HepG2 (cell line): ENCODE measurements at regions not wholly inside any gene's neighbourhood (a gene's known extent, or its start where the extent isn't known, plus 50 kb on each side); places are given as distances from the start of the nearest gene placed in this dataset.

Experiments used
- ADNP ChIP-seq: sonication (generic); formaldehyde crosslinking; IDR thresholded peaks from 2 replicates; pipeline ENCODE4 v1.4.0; 2020; ENCODE audit warnings: missing genetic modification reagents
- CCAR2 ChIP-seq: fragments of 200-400 bp; formaldehyde crosslinking; optimal IDR thresholded peaks from 2 replicates; pipeline ENCODE3; 2018; ENCODE audit warnings: low read depth, mild to moderate bottlenecking, low read length, moderate library complexity
- CTCF ChIP-seq: sonication (generic); formaldehyde crosslinking; IDR thresholded peaks from 2 replicates; pipeline ENCODE4 v1.5.0; 2020; ENCODE audit warnings: mild to moderate bottlenecking, missing genetic modification reagents, moderate library complexity
- KDM5A ChIP-seq: fragments of 200-600 bp; sonication (generic); IDR thresholded peaks from 2 replicates; pipeline ENCODE4 v1.7.0; 2018; ENCODE audit warnings: antibody characterized with exemption, mild to moderate bottlenecking, low read length, borderline replicate concordance
- MAZ ChIP-seq, 2 experiments: sonication (generic) in 1 of 2; formaldehyde crosslinking in 1 of 2; IDR thresholded peaks; 2 replicates each; pipeline versions ENCODE4 v1.5.0 to v1.6.1; 2012 to 2020; ENCODE audit warnings: low read depth in 2 of 2, mild to moderate bottlenecking in 2 of 2, borderline replicate concordance in 1 of 2, improper control_type of control experiment in 1 of 2, low read length in 1 of 2, missing genetic modification reagents in 1 of 2, moderate library complexity in 1 of 2
- MBD4 ChIP-seq: IDR thresholded peaks from 2 replicates; pipeline ENCODE4 v1.6.1; 2012; ENCODE audit warnings: low read length, inconsistent platforms, borderline replicate concordance
- NFRKB ChIP-seq: fragments of 450-650 bp; IDR thresholded peaks from 2 replicates; pipeline ENCODE4 v1.6.1; 2017
- NONO ChIP-seq, 2 experiments: fragments of 450-650 bp in 1 of 2; sonication (generic) in 1 of 2; formaldehyde crosslinking in 1 of 2; IDR thresholded peaks in 1 of 2; conservative IDR thresholded peaks in 1 of 2; 2 replicates each; pipeline versions ENCODE4 v1.6.1 to v1.8.0; 2017 to 2022; ENCODE audit warnings: mild to moderate bottlenecking in 1 of 2, missing genetic modification reagents in 1 of 2, moderate library complexity in 1 of 2
- USF2 ChIP-seq, 2 experiments: sonication (generic) in 1 of 2; formaldehyde crosslinking in 1 of 2; IDR thresholded peaks; 2 replicates each; pipeline versions ENCODE4 v1.5.1 to v1.6.1; 2011 to 2020; ENCODE audit warnings: borderline replicate concordance in 1 of 2, low read depth in 1 of 2, low read length in 1 of 2, mild to moderate bottlenecking in 1 of 2, missing genetic modification reagents in 1 of 2, moderate library complexity in 1 of 2
- ZBTB40 ChIP-seq, 2 experiments: fragments of 450-650 bp in 1 of 2; sonication (generic) in 1 of 2; formaldehyde crosslinking in 1 of 2; IDR thresholded peaks; 2 replicates each; pipeline versions ENCODE4 v1.6.1 to v1.8.0; 2016 to 2022; ENCODE audit warnings: antibody characterized with exemption in 1 of 2, mild to moderate bottlenecking in 1 of 2, missing genetic modification reagents in 1 of 2
- ZKSCAN1 ChIP-seq: fragments of 150-350 bp; IDR thresholded peaks from 2 replicates; pipeline ENCODE4 v1.6.1; 2014; ENCODE audit warnings: low read length
- TF ChIP-seq, protein P1 (sequence below): sonication (generic); formaldehyde crosslinking; IDR thresholded peaks from 2 replicates; pipeline ENCODE4 v1.8.0; 2022; ENCODE audit warnings: low read depth, missing genetic modification reagents
- TF ChIP-seq, protein P2 (sequence below): sonication (generic); formaldehyde crosslinking; IDR thresholded peaks from 2 replicates; pipeline ENCODE4 v1.4.0; 2020; ENCODE audit warnings: mild to moderate bottlenecking, missing genetic modification reagents
- TF ChIP-seq, protein P3 (sequence below): sonication (generic); formaldehyde crosslinking; IDR thresholded peaks from 2 replicates; pipeline ENCODE4 v1.8.0; 2022; ENCODE audit warnings: missing genetic modification reagents, low read depth, mild to moderate bottlenecking, borderline replicate concordance

GRCh38 chr5:103962023-103962422, 399.4 kb upstream of the NUDT12 start:
- TF ChIP-seq, protein P1, sequence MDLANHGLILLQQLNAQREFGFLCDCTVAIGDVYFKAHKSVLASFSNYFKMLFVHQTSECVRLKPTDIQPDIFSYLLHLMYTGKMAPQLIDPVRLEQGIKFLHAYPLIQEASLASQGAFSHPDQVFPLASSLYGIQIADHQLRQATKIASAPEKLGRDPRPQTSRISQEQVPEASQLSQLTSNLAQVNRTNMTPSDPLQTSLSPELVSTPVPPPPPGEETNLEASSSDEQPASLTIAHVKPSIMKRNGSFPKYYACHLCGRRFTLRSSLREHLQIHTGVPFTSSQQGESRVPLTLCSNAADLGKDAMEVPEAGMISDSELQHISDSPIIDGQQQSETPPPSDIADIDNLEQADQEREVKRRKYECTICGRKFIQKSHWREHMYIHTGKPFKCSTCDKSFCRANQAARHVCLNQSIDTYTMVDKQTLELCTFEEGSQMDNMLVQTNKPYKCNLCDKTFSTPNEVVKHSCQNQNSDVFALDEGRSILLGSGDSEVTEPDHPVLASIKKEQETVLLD (CRISPR knock-in tag), result no peak
- TF ChIP-seq ZKSCAN1, result no peak
- no peak for TF ChIP-seq KDM5A
- TF ChIP-seq ADNP, result no peak
- TF ChIP-seq MBD4, result no peak
- no peak for TF ChIP-seq NONO (IDR thresholded peaks at IDR 0.05)
- TF ChIP-seq NONO (CRISPR knock-in tag; conservative IDR thresholded peaks at IDR 0.05), result no peak
- no peak for TF ChIP-seq NFRKB
- TF ChIP-seq CTCF (CRISPR knock-in tag), result no peak
- TF ChIP-seq ZBTB40 (IDR thresholded peaks at IDR 0.05), result no peak
- TF ChIP-seq ZBTB40 (CRISPR knock-in tag; IDR thresholded peaks at IDR 0.05), result no peak
- TF ChIP-seq, protein P2, sequence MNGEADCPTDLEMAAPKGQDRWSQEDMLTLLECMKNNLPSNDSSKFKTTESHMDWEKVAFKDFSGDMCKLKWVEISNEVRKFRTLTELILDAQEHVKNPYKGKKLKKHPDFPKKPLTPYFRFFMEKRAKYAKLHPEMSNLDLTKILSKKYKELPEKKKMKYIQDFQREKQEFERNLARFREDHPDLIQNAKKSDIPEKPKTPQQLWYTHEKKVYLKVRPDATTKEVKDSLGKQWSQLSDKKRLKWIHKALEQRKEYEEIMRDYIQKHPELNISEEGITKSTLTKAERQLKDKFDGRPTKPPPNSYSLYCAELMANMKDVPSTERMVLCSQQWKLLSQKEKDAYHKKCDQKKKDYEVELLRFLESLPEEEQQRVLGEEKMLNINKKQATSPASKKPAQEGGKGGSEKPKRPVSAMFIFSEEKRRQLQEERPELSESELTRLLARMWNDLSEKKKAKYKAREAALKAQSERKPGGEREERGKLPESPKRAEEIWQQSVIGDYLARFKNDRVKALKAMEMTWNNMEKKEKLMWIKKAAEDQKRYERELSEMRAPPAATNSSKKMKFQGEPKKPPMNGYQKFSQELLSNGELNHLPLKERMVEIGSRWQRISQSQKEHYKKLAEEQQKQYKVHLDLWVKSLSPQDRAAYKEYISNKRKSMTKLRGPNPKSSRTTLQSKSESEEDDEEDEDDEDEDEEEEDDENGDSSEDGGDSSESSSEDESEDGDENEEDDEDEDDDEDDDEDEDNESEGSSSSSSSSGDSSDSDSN, result no peak
- TF ChIP-seq, protein P3, sequence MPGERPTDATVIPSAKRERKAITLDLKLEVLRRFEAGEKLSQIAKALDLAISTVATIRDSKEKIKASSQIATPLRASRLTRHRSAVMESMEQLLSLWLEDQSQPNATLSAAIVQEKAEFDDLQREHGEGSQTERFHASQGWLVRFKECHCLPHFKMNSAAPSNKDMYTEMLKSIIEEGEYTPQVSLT (CRISPR knock-in tag), result no peak
- TF ChIP-seq MAZ (IDR thresholded peaks at IDR 0.05; ENCODE audit: borderline replicate concordance, low read depth, low read length), result no peak
- TF ChIP-seq MAZ (CRISPR knock-in tag; IDR thresholded peaks at IDR 0.05; ENCODE audit: low read depth), result no peak
- no peak for TF ChIP-seq USF2 (IDR thresholded peaks at IDR 0.05; ENCODE audit: low read depth, low read length)
- TF ChIP-seq USF2 (CRISPR knock-in tag; IDR thresholded peaks at IDR 0.05; ENCODE audit: borderline replicate concordance), result no peak
- no peak for TF ChIP-seq CCAR2
